ENCODE measurements at regions not wholly inside any gene's neighbourhood (a gene's known extent, or its start where the extent isn't known, plus 50 kb on each side); places are given as distances from the start of the nearest gene placed in this dataset.
"Not testable (repeated sequence)": the region's sequence is repeated elsewhere in the genome, so short reads cannot be mapped to it uniquely, and the experiment has no call there.

DNA sequence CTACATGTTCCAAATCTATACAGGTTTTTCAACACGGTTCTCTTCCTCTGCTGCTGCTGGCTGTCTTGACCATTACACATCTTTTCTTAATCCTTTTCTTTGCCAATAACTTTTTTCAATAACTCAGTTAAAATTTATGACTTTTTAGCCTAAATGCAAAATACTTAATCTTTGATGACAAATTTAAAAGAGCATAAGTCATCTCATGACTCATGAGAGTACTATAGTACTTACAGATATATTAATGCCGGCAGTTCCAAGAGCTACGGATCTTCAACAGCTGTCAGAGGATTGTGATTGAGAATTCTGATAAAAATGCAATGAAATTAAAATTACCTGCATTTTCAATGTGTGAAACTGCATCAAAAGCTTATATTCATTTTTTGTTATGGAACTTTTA lies 105.5 kb downstream of the KPNA2 start:
- DNase-seq (ENCODE audit: low read depth in 2 of 2) = no peak

DNA sequence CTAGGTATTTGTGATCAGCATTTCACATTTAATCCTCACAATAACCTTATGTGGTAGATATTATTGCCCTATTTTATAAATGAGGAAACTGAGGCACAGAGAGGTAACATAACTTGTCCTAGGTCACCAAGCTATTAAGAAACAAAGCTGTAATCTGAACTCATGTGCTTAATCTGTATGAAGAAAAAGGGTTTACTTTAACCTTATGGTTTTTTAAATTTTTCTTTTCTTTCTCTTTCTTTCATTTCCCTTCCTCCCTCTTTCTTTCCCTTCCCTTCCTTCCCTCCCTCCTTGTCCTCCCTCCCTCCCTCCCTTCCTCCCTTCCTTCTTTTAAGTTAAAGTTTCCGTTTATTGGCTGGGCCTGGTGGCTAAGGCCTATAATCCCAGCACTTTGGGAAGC lies 105.2 kb upstream of the AMZ2 start:
- DNase-seq (ENCODE audit: low read depth in 2 of 2) = no peak

DNA sequence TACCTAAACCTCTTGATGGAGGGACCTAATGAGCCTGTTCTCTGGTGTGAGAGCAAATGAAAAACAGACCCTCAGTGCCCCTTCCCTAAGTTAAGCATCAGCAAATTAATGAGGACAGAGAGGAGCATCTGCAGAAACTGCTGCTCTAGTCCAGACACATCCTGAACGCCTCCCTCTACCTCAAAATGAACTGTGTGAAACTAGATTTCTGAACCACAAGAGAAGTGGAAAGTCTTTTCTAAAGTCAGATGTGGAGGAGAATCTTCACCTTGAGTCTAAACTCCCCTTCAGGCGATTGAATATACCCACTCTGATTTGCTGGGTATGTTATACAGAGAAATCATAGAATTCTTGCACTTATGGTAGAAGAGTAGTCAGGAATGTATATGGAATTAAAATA lies 104.4 kb upstream of the AMZ2 start:
- DNase-seq (ENCODE audit: low read depth in 2 of 2) = no peak

DNA sequence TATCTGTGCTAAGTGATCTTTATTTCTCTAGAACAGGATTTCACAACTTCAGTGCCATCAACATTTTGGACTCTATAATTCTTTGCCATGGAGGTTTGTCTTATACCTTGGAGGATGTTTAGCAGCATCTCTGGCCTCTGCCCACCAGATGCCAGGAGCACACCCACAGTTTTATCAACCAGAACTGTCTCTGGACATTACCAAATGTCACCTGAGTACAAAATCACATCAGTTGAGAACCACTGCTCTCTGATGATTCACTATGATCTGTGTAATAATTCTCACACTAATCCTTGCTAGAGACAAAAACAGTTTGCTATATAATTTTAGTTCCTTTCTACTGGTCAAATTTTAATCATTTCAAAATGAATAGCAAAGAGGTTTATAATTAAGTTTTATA lies 102.8 kb upstream of the AMZ2 start:
- no peak for DNase-seq (ENCODE audit: low read depth in 2 of 2)

DNA sequence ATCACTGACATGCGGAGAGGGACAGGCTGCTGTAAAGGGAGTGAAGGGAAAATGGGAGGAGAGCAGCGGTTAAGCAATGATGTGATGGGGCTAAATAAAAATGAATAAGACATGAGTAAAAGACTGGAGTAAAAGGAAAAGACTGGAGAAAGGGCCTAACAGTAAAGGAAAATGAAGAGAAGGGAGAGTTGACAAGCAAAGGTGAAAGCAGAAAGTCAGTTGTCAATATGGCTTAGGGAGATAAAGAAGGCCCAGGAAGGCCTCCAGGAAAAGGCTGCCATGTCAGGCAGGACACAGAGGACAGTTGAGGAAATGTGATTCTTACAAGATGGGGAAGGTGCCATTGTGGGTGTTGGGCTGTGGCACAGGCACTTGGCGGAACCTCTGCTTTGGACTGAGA lies 98.9 kb upstream of the AMZ2 start:
- DNase-seq (ENCODE audit: low read depth in 2 of 2) = no peak

DNA sequence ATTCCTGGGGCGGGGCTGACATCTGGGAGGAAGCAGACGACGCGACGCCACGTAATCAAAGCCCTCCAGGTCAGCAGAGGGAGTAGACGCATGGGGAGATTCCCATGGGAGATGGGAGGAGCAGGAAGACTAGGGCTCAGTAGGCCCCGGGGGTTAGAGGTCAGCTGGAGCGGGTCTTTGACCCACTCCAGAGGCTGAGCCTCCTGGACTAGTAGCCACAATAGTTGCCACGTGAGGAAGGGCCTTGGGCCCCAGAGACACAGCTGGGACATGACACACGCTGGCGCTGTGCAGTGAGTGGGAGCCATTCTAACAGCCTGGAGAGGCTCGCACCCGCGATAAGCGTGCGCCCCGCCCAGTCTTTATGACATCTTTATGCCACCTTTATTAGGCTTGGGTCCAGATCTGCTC lies 95.7 kb upstream of the AMZ2 start:
- DNase-seq (ENCODE audit: low read depth in 2 of 2) = no peak

DNA sequence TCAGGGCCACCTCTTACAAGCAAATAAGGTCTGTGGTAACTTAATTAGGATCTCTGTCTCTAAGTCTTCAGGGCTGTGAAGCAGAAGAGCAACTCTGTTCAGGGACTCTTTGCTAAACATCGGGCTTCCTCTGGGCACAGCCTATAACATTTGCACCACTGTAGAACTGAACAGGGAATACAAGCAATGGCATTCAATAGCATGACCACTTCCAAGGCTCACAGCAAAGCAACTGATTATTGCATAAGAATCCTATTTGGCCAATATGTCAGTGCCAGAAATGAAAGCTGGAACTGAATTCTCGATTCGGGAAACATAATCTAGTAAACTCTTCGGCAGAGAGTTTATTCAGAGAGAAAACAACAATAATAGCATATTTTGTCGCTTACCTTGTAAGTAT lies 92.2 kb upstream of the AMZ2 start:
- DNase-seq (ENCODE audit: low read depth in 2 of 2) = no peak

DNA sequence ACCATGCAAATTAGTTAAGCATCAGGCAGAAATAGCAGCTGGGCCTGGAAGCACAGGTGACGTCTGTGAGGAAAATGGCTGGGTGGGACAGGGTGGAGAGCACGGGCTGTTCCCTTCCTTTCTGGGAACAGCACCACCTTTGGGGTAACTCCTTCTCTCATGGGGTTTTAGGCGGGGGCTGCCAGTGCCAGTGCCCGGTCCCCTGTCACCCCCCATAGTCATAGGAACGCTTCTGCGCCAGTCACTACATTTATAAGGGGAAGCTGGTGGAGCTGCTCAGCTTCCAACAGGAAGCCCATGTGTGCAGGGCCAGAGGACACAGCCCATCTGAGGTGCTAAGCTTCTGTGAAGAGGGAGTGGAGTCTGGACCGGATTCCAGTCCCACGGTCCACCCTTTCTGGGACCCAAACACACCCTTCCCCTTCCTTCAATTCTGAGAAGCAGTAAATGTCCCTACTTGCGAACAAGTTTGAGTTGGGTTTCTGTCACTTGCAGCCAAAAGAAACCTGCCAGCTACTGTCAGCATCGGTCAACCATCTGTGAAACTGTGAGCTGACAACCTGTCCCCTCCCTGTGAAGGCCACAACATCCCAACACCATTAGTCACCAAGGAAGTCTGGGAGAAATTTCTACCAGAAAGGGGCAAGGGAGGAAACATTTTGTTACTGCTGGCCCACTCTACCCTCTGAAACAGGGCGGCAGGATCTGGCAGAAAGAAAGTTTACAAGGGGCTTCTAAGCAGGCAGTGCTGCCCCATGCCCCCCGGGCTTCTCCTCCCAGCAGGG lies 86.0 kb upstream of the AMZ2 start:
- no peak for DNase-seq (ENCODE audit: low read depth in 2 of 2)

DNA sequence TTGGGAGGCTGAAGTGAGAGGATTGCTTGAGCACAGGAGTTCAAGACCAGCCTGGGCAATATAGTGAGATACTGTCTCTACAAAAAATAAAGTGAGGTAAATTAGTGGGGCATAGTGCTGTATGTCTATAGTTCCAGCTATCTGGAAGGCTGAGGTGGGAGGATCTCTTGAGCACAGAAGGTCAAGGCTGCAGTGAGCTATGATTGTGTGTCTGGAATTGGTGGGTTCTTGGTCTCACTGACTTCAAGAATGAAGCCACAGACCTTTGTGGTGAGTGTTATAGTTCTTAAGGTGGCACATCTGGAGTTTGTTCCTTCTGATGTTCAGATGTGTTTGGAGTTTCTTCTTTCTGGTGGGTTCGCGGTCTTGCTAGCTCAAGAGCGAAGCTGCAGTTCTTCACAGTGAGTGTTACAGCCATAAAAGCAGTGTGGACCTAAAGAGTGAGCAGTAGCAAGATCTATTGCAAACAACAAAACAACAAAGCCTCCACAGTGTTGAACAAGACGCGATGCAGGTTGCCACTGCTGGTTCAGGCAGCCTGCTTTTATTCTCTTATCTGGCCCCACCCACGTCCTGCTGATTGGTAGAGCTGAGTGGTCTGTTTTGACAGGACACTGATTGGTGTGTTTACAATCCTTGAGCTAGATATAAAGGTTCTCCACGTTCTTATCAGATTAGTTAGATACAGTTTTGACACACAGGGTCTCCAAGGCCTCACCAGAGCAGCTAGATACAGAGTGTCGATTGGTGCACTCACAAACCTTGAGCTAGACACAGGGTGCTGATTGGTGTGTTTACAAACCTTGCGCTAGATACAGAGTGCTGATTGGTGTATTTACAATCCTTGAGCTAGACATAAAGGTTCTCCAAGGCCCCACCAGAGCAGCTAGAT lies 79.3 kb upstream of the AMZ2 start:
- not testable (repeated sequence) for DNase-seq (ENCODE audit: low read depth in 2 of 2)

DNA sequence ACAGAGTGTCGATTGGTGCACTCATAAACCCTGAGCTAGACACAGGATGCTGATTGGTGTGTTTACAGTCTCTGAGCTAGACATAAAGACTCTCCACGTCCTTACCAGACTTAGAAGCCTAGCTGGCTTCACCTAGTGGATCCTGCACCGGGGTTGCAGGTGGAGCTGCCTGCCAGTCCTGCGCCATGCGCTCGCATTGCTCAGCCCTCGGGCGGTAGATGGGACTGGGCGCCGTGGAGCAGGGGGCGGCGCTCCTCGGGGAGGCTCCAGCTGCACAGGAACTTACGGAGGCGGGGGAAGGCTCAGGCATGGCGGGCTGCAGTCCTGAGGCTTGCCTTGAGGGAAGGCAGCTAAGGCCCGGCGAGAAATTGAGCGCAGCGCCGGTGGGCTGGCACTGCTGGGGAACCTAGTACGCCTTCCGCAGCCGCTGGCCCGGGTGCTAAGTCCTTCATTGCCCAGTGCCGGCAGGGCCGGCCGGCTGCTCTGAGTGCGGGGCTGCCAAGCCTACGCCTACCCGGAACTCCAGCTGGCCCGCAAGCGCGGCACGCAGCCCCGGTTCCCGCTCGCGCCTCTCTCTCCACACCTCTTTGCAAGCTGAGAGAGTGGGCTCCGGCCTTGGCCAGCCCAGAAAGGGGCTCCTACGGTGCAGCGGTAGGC lies 78.5 kb upstream of the AMZ2 start:
- not testable (repeated sequence) for DNase-seq (ENCODE audit: low read depth in 2 of 2)

DNA sequence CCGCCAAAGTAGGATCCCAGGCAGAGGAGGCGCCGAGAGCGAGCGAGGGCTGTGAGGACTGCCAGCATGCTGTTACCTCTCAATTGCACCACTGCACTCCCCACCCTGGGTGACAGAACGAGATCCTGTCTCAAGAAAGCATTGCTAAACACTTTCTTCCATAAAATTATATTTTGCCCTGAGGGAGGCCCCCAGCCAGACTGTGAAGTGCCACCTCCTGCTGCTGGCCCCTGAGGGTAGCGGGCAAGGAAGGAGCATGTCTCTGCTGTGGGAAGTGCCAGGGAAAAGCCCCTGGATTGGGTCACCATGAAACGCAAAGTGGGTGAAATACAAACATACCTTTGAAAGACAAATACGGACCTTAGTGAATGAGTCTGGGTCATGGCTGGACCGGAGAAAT lies 78.0 kb upstream of the AMZ2 start:
- DNase-seq (ENCODE audit: low read depth in 2 of 2) = no peak

DNA sequence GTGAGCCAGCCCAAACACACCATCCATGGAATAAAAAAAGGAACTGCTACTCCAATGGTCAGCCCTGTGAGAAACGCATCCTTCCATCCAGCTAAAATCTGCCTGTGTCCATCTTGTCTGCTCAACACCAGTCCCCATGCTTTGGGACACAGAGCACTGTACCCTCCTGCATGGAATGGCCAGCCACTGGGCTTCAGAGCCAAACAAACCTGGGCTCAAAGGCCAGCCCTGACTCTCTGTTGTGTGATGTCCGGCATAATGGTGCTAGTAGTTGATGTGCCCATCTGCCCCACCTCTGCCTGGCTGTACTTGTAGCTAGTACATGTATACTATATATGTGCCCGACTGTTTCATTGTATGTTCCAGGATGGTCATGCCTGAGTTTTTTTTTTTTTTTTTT lies 77.6 kb upstream of the AMZ2 start:
- DNase-seq (ENCODE audit: low read depth in 2 of 2) = no peak

DNA sequence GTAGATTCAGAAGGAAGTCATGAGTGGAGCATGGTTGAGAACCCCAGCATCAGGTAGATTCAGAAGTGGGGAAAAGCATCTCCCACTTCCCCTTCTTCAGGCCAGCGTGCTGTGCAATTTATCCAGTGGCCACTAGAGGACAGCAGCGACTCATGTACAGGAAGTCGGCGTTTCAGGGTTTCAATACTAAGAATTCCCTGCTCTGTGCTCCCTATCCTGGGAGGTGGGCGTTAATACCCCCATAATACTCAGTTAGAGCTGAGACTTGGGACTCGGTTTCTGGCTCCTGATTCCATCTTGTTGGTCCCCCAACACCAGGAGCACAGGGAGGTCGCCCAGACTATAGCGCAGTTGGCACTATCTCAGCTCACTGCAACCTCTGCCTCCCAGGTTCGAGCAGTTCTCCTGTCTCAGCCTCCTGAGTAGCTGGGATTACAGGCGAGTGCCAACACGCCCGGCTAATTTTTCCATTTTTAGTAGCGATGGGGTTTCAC lies 75.3 kb upstream of the AMZ2 start:
- peak; percentile 41 to 70 for DNase-seq (ENCODE audit: low read depth in 2 of 2)

DNA sequence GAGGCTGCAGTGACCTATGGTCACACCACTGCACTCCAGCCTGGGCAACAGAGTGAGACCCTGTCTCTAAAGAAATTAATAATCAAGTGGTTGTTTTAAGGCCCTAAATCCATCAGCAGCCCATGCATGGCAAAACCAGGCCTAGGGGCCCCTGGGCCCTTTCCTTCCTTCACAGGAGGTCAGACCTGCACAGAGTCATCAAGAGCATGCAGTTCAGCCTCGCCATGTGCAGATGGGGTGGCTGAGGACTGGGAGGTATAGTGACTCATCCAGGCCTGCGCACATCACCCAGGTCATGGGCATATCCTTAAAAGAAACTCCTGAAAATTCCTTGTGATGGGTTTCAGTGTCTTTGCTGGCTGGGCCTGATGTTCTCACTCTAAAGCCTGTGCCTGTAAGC lies 72.4 kb upstream of the AMZ2 start:
- no peak for DNase-seq (ENCODE audit: low read depth in 2 of 2)

DNA sequence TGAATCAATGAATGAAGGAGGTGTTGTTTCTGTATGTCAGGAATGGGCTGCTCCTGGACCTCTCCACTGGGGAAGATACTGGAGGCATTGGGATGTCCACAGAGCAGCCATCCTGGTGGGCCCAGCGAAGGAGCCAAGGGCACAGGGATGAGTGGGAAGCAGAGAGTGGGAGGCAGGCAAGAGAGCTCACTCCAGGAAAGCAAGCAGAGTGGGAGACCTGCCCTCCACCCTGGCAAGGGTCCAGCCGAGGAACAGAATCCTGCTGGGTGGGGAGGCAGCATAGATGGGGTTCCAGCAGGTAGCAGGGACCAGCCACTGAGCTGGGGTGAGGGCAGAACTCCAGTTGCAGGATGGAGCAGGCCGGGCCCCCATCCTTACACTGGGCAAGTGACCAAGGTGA lies 71.9 kb upstream of the AMZ2 start:
- no peak for DNase-seq (ENCODE audit: low read depth in 2 of 2)

DNA sequence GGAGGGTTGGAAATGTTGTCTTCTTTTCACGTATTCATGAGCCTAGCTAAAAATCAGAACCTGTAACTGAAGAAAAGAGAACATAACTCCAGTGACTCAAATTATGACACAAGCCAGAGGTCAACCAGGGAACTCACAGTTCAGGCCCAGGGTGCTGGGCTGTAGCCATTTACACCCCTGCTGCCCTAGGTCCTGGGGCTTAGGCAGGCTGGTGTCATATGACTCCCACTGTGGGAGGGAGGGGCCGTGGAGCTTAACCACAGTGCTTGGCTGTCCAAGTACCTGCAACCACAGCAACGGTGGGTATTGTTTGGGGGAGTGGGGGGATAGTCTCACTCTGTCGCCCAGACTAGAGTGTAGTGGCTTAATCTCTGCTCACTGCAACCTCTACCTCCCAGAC lies 71.1 kb upstream of the AMZ2 start:
- no peak for DNase-seq (ENCODE audit: low read depth in 2 of 2)

DNA sequence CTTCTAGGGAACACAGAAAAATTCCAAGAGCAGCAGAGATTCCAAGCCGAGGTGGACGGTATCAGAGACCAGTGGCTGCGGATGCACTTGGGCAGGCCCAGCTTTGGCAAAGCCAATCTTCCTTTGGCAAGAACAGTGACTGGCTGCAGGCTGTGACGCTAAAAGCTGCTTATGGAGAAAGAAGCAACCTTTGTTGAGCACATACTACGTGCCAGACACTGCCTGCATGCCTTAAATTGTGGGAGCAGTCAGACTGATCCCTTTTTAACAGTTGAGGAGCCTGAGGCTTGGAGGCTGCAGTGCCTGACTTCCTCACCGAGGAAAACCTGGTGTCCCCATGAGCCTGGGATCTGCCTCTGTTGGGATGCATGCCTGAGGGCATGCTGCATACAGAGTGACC lies 69.0 kb upstream of the AMZ2 start:
- DNase-seq (ENCODE audit: low read depth in 2 of 2) = no peak

DNA sequence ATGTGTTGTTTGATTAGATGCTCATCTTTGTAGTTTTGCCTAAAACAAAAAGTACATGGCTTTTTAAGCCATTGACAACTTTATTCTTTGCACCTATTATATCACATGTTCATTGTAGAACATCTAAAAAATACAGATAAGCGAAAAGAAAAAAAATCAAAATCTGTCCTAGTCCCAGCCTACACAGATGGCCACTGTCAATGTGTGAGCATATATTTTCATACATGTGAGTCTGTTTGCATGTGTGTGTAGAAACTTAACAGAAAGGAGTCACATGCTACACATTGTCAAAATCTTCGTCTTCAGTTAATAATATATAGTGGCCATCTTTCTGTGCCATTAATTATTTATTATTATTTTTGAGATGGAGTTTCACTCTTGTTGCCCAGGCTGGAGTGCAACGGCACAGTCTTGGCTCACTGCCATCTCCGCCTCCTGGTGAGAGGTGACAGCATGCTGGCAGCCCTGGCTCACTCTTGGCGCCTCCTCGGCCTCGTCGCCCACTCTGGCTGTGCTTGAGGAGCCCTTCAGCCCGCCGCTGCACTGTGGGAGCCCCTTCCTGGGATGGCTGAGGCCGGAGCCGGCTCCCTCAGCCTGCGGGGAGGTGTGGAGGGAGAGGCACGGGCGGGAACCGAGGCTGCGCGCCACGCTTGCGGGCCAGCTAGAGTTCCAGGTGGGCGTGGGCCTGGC lies 68.5 kb upstream of the AMZ2 start:
- no peak for DNase-seq (ENCODE audit: low read depth in 2 of 2)

DNA sequence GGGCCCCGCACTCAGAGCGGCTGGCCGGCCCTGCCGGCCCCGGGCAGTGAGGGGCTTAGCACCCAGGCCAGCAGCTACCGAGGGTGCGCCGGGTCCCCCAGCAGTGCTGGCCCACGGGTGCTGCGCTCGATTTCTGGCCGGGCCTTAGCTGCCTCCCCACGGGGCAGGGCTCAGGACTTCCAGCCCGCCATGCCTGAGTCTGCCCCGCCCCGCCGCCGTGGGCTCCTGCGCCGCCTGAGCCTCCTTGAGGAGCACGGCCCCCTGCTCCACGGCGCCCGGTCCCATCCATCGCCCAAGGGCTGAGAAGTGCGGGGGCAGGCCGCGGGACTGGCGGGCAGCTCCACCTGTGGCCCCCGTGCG lies 67.9 kb upstream of the AMZ2 start:
- no peak for DNase-seq (ENCODE audit: low read depth in 2 of 2)

DNA sequence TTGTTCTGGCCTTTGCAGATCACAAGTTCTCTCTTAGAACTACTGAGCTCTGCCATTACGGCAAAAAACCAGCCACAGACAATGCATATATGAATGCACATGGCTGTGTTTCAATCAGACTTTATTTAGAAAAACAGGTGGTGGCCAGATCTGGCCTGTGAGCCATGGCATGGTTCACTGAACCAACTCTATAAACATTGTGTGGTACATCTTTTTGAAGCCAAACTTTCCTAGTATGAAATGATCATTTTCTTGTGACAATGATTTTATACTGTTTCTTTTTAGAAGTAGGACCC lies 65.9 kb upstream of the AMZ2 start:
- DNase-seq (ENCODE audit: low read depth in 2 of 2) = no peak

DNA sequence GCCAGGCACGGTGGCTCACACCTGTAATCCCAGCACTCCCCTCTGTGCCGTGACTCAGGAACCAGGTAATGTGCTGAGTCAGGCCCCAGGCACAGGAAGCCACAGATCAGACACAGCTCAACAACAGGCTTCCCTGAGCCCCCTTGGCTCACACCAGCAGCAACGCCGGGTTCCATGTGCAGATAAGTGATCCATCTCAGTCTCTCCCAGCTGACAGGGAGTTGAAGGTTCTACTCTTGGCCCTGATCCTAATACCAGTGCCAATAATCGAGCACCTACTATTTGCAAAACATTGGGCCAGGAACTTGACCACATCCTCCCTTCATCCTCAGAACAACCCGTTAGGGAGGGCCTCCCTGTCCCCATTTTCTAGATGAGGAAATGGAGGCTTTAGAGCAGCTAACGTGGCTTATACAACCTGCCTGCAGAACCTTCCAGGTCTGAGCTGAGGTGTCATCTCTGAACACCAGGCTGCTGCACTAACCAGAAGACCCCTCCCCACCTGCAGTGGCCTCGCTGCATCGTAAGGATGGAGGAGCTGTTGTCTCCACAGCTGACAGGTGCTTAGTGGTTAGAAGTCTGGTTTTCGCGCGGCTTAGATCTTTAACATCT lies 64.8 kb upstream of the AMZ2 start:
- DNase-seq (ENCODE audit: low read depth in 2 of 2) = no peak

DNA sequence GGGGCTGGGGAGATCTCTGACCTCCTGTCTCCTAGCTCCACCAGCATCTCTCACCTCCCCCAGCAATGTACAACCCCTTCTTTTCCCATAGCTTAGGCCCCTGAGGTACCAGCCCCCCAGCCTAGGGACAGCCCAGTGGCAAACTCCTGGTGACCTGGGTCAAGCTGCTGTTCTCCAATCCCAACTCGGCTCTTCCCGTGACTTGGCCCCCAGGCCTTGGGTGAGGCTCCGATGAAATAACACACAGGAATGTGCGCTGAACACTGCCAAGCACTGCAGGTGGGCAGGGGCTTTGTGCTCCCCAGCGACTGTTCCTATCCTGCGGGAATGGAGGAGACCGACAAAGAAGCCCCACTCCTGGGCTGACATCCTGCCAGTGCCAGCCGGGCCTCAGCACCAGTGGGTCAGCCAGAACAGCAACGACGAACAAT lies 63.7 kb upstream of the AMZ2 start:
- no peak for DNase-seq (ENCODE audit: low read depth in 2 of 2)

Data from stimulated activated CD4-positive, alpha-beta T cell treated with anti-CD3 and anti-CD28 coated beads, Interleukin-12 subunit alpha, Interleukin-12 subunit beta, amount 100 ng/mL, for 24 hours (primary cell).